IMR-90 (cell line): ENCODE measurements at regions not wholly inside any gene's neighbourhood (a gene's known extent, or its start where the extent isn't known, plus 50 kb on each side); places are given as distances from the start of the nearest gene placed in this dataset.

Experiments
- ATAC-seq: fragments of 200-7000 bp; cut with Tn5 transposase; 2 replicates; pipeline ENCODE4 v1.9.1; 2020; ENCODE audit warnings: low read depth, mild to moderate bottlenecking, moderate library complexity
- BruUV-seq: library from RNA; stranded (reverse); fragments of 400-500 nt; replicated peaks from 2 replicates; lab custom pipeline; 2021; lab: Mats Ljungman, UMichigan
- CTCF ChIA-PET: fragments of 300-600 bp; formaldehyde crosslinking; extraction: SDS; loops from one replicate; lab custom pipeline; 2021; ENCODE audit warnings: antibody characterized with exemption; lab: Yijun Ruan, JAX
- POLR2A ChIA-PET: fragments of 300-600 bp; sonication (Branson Sonifier 250); formaldehyde crosslinking; loops from one replicate; lab custom pipeline; 2022; ENCODE audit warnings: antibody characterized with exemption; ENCODE audit not compliant: unreplicated experiment; lab: Charles Lee
- DNase-seq: peaks from one replicate; pipeline ENCODE4 v3.0.0; 2013
- H2AFZ ChIP-seq: replicated peaks from 2 replicates; pipeline ENCODE3; 2013; ENCODE audit warnings: low read length, mild to moderate bottlenecking; ENCODE audit not compliant: poor library complexity
- H2AK5ac ChIP-seq: 2 replicates; pipeline ENCODE4 v1.6.1; 2013; ENCODE audit warnings: low read depth, low read length, inconsistent platforms
- H2AK9ac ChIP-seq: replicated peaks from 2 replicates; pipeline ENCODE3; 2013; ENCODE audit warnings: mild to moderate bottlenecking, low read depth, low read length, moderate library complexity; ENCODE audit not compliant: poor library complexity
- H2BK120ac ChIP-seq: 2 replicates; pipeline ENCODE4 v1.6.1; 2013; ENCODE audit warnings: low read depth, low read length, inconsistent platforms
- H2BK15ac ChIP-seq: 3 replicates; pipeline ENCODE4 v1.6.1; 2013; ENCODE audit warnings: low read depth, low read length, inconsistent platforms
- H2BK20ac ChIP-seq: 2 replicates; pipeline ENCODE4 v1.6.1; 2013; ENCODE audit warnings: low read depth, mild to moderate bottlenecking, inconsistent platforms, low read length, moderate library complexity
- H2BK5ac ChIP-seq: 2 replicates; pipeline ENCODE4 v1.6.1; 2013; ENCODE audit warnings: mild to moderate bottlenecking, low read depth, low read length, inconsistent platforms; ENCODE audit not compliant: poor library complexity, severe bottlenecking
- H3K14ac ChIP-seq: replicated peaks from 2 replicates; pipeline ENCODE4 v1.6.1; 2013; ENCODE audit warnings: low read depth, low read length, inconsistent platforms
- H3K18ac ChIP-seq: 2 replicates; pipeline ENCODE4 v1.6.1; 2013; ENCODE audit warnings: low read depth, low read length, control low read depth
- H3K23ac ChIP-seq: 2 replicates; pipeline ENCODE4 v1.6.1; 2013; ENCODE audit warnings: low read depth, low read length, inconsistent platforms
- H3K27ac ChIP-seq: 2 replicates; pipeline ENCODE4 v1.5.1; 2013; ENCODE audit warnings: mild to moderate bottlenecking, control low read depth, low read length; ENCODE audit not compliant: insufficient read depth
- H3K27me3 ChIP-seq: 2 replicates; pipeline ENCODE4 v1.6.1; 2013; ENCODE audit warnings: low read length; ENCODE audit not compliant: control insufficient read depth, insufficient read depth
- H3K36me3 ChIP-seq: 2 replicates; pipeline ENCODE4 v1.6.1; 2013; ENCODE audit warnings: low read length, mixed read lengths; ENCODE audit not compliant: control insufficient read depth, insufficient read depth
- H3K4ac ChIP-seq: 2 replicates; pipeline ENCODE4 v1.6.1; 2013; ENCODE audit warnings: low read depth, low read length, inconsistent platforms
- H3K4me1 ChIP-seq: 2 replicates; pipeline ENCODE4 v1.6.1; 2013; ENCODE audit warnings: low read length, mixed read lengths; ENCODE audit not compliant: control insufficient read depth, insufficient read depth
- H3K4me2 ChIP-seq: 2 replicates; pipeline ENCODE4 v1.6.1; 2013; ENCODE audit warnings: low read depth, mild to moderate bottlenecking, control low read depth, low read length, moderate library complexity
- H3K4me3 ChIP-seq: 2 replicates; pipeline ENCODE4 v1.5.1; 2013; ENCODE audit warnings: low read depth, mild to moderate bottlenecking, control low read depth, low read length, moderate library complexity; ENCODE audit not compliant: insufficient read depth
- H3K56ac ChIP-seq: 2 replicates; pipeline ENCODE4 v1.6.1; 2013; ENCODE audit warnings: low read length, inconsistent platforms; ENCODE audit not compliant: insufficient read depth; ENCODE audit errors: extremely low read depth
- H3K79me1 ChIP-seq, 2 experiments: 2 replicates each; pipeline ENCODE4 v1.6.1; 2013; ENCODE audit warnings: low read length in 2 of 2, inconsistent platforms in 1 of 2, low read depth in 1 of 2
- H3K9ac ChIP-seq: 2 replicates; pipeline ENCODE4 v1.6.1; 2013; ENCODE audit warnings: low read depth, low read length, control low read depth
- H3K9me1 ChIP-seq: 2 replicates; pipeline ENCODE4 v1.6.1; 2013; ENCODE audit warnings: low read length, inconsistent platforms; ENCODE audit not compliant: insufficient read depth
- H3K9me3 ChIP-seq: 2 replicates; pipeline ENCODE4 v1.6.1; 2013; ENCODE audit warnings: low read length; ENCODE audit not compliant: control insufficient read depth, insufficient read depth
- H4K20me1 ChIP-seq: 2 replicates; pipeline ENCODE4 v1.6.1; 2013; ENCODE audit warnings: low read length, inconsistent platforms; ENCODE audit not compliant: insufficient read depth
- H4K5ac ChIP-seq: 2 replicates; pipeline ENCODE4 v1.6.1; 2013; ENCODE audit warnings: mild to moderate bottlenecking, low read depth, low read length, control low read depth
- H4K8ac ChIP-seq, 2 experiments: 2 replicates each; pipeline ENCODE4 v1.6.1; 2013; ENCODE audit warnings: low read depth in 2 of 2, low read length in 2 of 2, control low read depth in 1 of 2, inconsistent platforms in 1 of 2
- H4K91ac ChIP-seq: 2 replicates; pipeline ENCODE4 v1.6.1; 2013; ENCODE audit warnings: low read depth, low read length, inconsistent platforms; ENCODE audit not compliant: insufficient read depth
- BHLHE40 ChIP-seq: fragments of 150-350 bp; IDR thresholded peaks from 2 replicates; pipeline ENCODE4 v1.6.1; 2016; ENCODE audit warnings: mild to moderate bottlenecking, low read depth, low read length
- CEBPB ChIP-seq: IDR thresholded peaks from 2 replicates; pipeline ENCODE4 v1.6.1; 2012; ENCODE audit warnings: low read depth, low read length, improper control_type of control experiment
- CHD1 ChIP-seq: IDR thresholded peaks from 2 replicates; pipeline ENCODE4 v1.6.1; 2012; ENCODE audit warnings: low read depth, low read length, improper control_type of control experiment
- FOS ChIP-seq: fragments of 150-350 bp; IDR thresholded peaks from 2 replicates; pipeline ENCODE4 v1.6.1; 2016; ENCODE audit warnings: low read depth, low read length
- MAZ ChIP-seq: IDR thresholded peaks from 2 replicates; pipeline ENCODE4 v1.6.1; 2012; ENCODE audit warnings: low read depth, mild to moderate bottlenecking, low read length, improper control_type of control experiment, moderate library complexity, borderline replicate concordance
- POLR2A ChIP-seq: IDR thresholded peaks from 2 replicates; pipeline ENCODE4 v1.6.1; 2012; ENCODE audit warnings: mild to moderate bottlenecking, low read depth, low read length
- RFX5 ChIP-seq: IDR thresholded peaks from 2 replicates; pipeline ENCODE4 v1.8.0; 2012; ENCODE audit warnings: low read depth, mild to moderate bottlenecking, low read length, moderate library complexity
- WGBS, 2 experiments: methylation state at CpG; one replicate each; pipeline versions ENCODE4 v1.1.5 to v1.1.7; 2013; ENCODE audit warnings: missing lambda C conversion rate in 2 of 2; ENCODE audit not compliant: insufficient read length in 1 of 2; ENCODE audit errors: extremely low coverage in 2 of 2; 5-methylcytosine and 5-hydroxymethylcytosine counted together
- dilution Hi-C: fragments of 300-500 bp; cut with HindIII; formaldehyde crosslinking; loops from one replicate; pipeline ENCODE4 v1.14.3; 2018; ENCODE audit warnings: low sequenced_read_pairs; ENCODE audit not compliant: unreplicated experiment
- in situ Hi-C: fragments of 300-500 bp; cut with MboI; formaldehyde crosslinking; loops from 3 replicates; pipeline ENCODE4 v1.14.3; 2019; ENCODE audit warnings: low sequenced_read_pairs, inconsistent platforms, mixed read lengths
- intact Hi-C: fragments of 100-400 bp; cut with micrococcal nuclease; formaldehyde crosslinking; loops from 2 replicates; pipeline ENCODE4 v1.10.0; 2022
- TF ChIP-seq, protein P1 (sequence below): fragments of 150-350 bp; IDR thresholded peaks from 2 replicates; pipeline ENCODE4 v1.6.1; 2016; ENCODE audit warnings: low read depth, mild to moderate bottlenecking, low read length, moderate library complexity, borderline replicate concordance
- TF ChIP-seq, protein P2 (sequence below): fragments of 150-350 bp; IDR thresholded peaks from 2 replicates; pipeline ENCODE4 v1.6.1; 2017; ENCODE audit warnings: mild to moderate bottlenecking, antibody characterized with exemption, low read length, low read depth
- TF ChIP-seq, protein P3 (sequence below): conservative IDR thresholded peaks from 2 replicates; pipeline ENCODE4 v1.5.1; 2012; ENCODE audit warnings: mild to moderate bottlenecking, low read depth, low read length, improper control_type of control experiment

DNA sequence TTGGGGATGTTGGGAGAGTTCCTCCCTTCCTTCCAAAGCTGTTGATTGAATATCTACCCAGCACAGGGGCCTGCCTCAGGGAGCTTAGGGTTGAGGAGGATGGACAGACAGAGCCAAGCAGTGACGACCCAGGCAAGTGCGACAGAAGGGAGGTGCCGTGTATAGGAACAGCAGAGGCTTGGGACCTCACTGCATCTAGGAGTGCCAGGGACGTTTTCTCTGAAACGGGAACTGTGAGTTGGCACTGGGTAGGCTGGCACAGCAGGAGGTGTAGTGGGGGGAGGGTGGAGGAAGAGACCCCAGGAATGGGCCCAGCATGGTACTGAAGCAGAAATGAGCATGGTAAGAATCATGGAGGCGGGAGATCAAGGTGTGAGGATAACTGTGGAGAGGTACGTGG lies 55.3 kb upstream of the MGMT start:
- dilution Hi-C loops = no loop called here
- intact Hi-C loops = no loop called here
- H3K4me1 ChIP-seq = no peaks in the 10 kb centered on the region
- ATAC-seq (no peak), DNase-seq (no peak)
- H3K9me3 ChIP-seq = peaks cover 9% of the 10 kb centered on the region; the same call in 1 of the 2 replicates
- H3K56ac ChIP-seq = no peak overlapping the region
- no peak overlapping the region for H3K14ac ChIP-seq
- no peak overlapping the region for H2BK15ac ChIP-seq
- H2AK5ac ChIP-seq = no peak overlapping the region
- no peak overlapping the region for H3K23ac ChIP-seq
- H3K9ac ChIP-seq = no peak overlapping the region
- no TSS peak for BruUV-seq
- H3K27ac ChIP-seq = no peak overlapping the region
- H3K9me1 ChIP-seq = no peaks in the 10 kb centered on the region
- TF ChIP-seq MAZ (no peak), RFX5 (no peak), FOS (no peak), CEBPB (no peak), BHLHE40 (no peak), POLR2A (no peak), CHD1 (no peak)
- TF ChIP-seq, protein P1, sequence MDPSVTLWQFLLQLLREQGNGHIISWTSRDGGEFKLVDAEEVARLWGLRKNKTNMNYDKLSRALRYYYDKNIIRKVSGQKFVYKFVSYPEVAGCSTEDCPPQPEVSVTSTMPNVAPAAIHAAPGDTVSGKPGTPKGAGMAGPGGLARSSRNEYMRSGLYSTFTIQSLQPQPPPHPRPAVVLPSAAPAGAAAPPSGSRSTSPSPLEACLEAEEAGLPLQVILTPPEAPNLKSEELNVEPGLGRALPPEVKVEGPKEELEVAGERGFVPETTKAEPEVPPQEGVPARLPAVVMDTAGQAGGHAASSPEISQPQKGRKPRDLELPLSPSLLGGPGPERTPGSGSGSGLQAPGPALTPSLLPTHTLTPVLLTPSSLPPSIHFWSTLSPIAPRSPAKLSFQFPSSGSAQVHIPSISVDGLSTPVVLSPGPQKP = no peak
- TF ChIP-seq, protein P2, sequence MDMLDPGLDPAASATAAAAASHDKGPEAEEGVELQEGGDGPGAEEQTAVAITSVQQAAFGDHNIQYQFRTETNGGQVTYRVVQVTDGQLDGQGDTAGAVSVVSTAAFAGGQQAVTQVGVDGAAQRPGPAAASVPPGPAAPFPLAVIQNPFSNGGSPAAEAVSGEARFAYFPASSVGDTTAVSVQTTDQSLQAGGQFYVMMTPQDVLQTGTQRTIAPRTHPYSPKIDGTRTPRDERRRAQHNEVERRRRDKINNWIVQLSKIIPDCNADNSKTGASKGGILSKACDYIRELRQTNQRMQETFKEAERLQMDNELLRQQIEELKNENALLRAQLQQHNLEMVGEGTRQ = no peak
- TF ChIP-seq, protein P3, sequence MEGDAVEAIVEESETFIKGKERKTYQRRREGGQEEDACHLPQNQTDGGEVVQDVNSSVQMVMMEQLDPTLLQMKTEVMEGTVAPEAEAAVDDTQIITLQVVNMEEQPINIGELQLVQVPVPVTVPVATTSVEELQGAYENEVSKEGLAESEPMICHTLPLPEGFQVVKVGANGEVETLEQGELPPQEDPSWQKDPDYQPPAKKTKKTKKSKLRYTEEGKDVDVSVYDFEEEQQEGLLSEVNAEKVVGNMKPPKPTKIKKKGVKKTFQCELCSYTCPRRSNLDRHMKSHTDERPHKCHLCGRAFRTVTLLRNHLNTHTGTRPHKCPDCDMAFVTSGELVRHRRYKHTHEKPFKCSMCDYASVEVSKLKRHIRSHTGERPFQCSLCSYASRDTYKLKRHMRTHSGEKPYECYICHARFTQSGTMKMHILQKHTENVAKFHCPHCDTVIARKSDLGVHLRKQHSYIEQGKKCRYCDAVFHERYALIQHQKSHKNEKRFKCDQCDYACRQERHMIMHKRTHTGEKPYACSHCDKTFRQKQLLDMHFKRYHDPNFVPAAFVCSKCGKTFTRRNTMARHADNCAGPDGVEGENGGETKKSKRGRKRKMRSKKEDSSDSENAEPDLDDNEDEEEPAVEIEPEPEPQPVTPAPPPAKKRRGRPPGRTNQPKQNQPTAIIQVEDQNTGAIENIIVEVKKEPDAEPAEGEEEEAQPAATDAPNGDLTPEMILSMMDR = no peak
- no peak overlapping the region for H3K4ac ChIP-seq
- in situ Hi-C loops = no loop called here
- WGBS, 2 experiments = no CpG with 5 or more reads among the region's 7 CpGs
- no peaks in the 10 kb centered on the region for H3K27me3 ChIP-seq
- H3K4me2 ChIP-seq = no peak overlapping the region
- no peak overlapping the region for H3K4me3 ChIP-seq
- no peak overlapping the region for H2BK20ac ChIP-seq
- H4K8ac ChIP-seq = no peak overlapping the region
- no peak overlapping the region for H2AFZ ChIP-seq
- no peak overlapping the region for H2BK5ac ChIP-seq
- H3K36me3 ChIP-seq = no peaks in the 10 kb centered on the region
- no peak overlapping the region for H2BK120ac ChIP-seq
- H4K20me1 ChIP-seq = no peaks in the 10 kb centered on the region
- no peak overlapping the region for H4K5ac ChIP-seq
- H3K79me1 ChIP-seq = no peaks in the 10 kb centered on the region
- H3K18ac ChIP-seq = no peak overlapping the region
- no peak overlapping the region for H4K91ac ChIP-seq
- no peak overlapping the region for H2AK9ac ChIP-seq
- CTCF ChIA-PET = no interaction called here
- POLR2A ChIA-PET = no interaction called here
